HEK293 (cell line): ENCODE measurements at regions not wholly inside any gene's neighbourhood (a gene's known extent, or its start where the extent isn't known, plus 50 kb on each side); places are given as distances from the start of the nearest gene placed in this dataset.

Source experiments
- OSR2 ChIP-seq: fragments of 450-650 bp; formaldehyde crosslinking; IDR thresholded peaks from 2 replicates; pipeline ENCODE4 v1.5.1; 2016; ENCODE audit warnings: missing biosample characterization, missing genetic modification characterization
- PRDM1 ChIP-seq: fragments of 450-650 bp; formaldehyde crosslinking; IDR thresholded peaks from 2 replicates; pipeline ENCODE4; 2016; ENCODE audit warnings: missing biosample characterization, missing genetic modification characterization
- SETDB1 ChIP-seq: IDR thresholded peaks from one replicate; pipeline ENCODE4 v1.6.1; 2017; ENCODE audit warnings: mild to moderate bottlenecking, low read length, moderate library complexity, mixed read lengths; ENCODE audit not compliant: insufficient read length
- SP2 ChIP-seq: fragments of 450-650 bp; formaldehyde crosslinking; IDR thresholded peaks from 2 replicates; pipeline ENCODE4 v1.5.1; 2016; ENCODE audit warnings: missing biosample characterization, missing genetic modification characterization
- YY1 ChIP-seq: fragments of 450-650 bp; formaldehyde crosslinking; IDR thresholded peaks from 2 replicates; pipeline ENCODE4 v1.5.1; 2018; ENCODE audit warnings: missing biosample characterization, missing genetic modification characterization
- ZBTB11 ChIP-seq: fragments of 450-650 bp; formaldehyde crosslinking; conservative IDR thresholded peaks from 2 replicates; pipeline ENCODE4 v1.5.1; 2016; ENCODE audit warnings: low read depth, missing biosample characterization, missing genetic modification characterization
- ZBTB8A ChIP-seq: fragments of 450-650 bp; formaldehyde crosslinking; IDR thresholded peaks from 2 replicates; pipeline ENCODE4 v1.5.1; 2016; ENCODE audit warnings: missing biosample characterization, missing genetic modification characterization
- ZNF121 ChIP-seq: fragments of 450-650 bp; formaldehyde crosslinking; IDR thresholded peaks from 2 replicates; pipeline ENCODE4 v1.5.1; 2016; ENCODE audit warnings: missing biosample characterization, missing genetic modification characterization
- ZNF510 ChIP-seq: fragments of 450-650 bp; formaldehyde crosslinking; IDR thresholded peaks from 2 replicates; pipeline ENCODE4 v1.5.1; 2018; ENCODE audit warnings: mild to moderate bottlenecking, missing genetic modification characterization, missing biosample characterization; ENCODE audit not compliant: insufficient replicate concordance
- ZNF530 ChIP-seq: fragments of 450-650 bp; formaldehyde crosslinking; IDR thresholded peaks from 2 replicates; pipeline ENCODE4 v1.5.1; 2016; ENCODE audit warnings: low read depth, missing biosample characterization, missing genetic modification characterization
- ZNF561 ChIP-seq: fragments of 450-650 bp; IDR thresholded peaks from 2 replicates; pipeline ENCODE4 v1.5.1; 2018; ENCODE audit warnings: missing biosample characterization, missing genetic modification characterization, borderline replicate concordance
- ZSCAN5A ChIP-seq: fragments of 450-650 bp; formaldehyde crosslinking; IDR thresholded peaks from 2 replicates; pipeline ENCODE4 v1.5.1; 2016; ENCODE audit warnings: missing biosample characterization, missing genetic modification characterization
- TF ChIP-seq, protein P1 (sequence below): fragments of 450-650 bp; formaldehyde crosslinking; IDR thresholded peaks from 2 replicates; pipeline ENCODE4 v1.5.1; 2016; ENCODE audit warnings: missing biosample characterization, missing genetic modification characterization
- TF ChIP-seq, protein P2 (sequence below): fragments of 450-650 bp; formaldehyde crosslinking; IDR thresholded peaks from 2 replicates; pipeline ENCODE4 v1.5.1; 2017; ENCODE audit warnings: missing biosample characterization, missing genetic modification characterization

DNA sequence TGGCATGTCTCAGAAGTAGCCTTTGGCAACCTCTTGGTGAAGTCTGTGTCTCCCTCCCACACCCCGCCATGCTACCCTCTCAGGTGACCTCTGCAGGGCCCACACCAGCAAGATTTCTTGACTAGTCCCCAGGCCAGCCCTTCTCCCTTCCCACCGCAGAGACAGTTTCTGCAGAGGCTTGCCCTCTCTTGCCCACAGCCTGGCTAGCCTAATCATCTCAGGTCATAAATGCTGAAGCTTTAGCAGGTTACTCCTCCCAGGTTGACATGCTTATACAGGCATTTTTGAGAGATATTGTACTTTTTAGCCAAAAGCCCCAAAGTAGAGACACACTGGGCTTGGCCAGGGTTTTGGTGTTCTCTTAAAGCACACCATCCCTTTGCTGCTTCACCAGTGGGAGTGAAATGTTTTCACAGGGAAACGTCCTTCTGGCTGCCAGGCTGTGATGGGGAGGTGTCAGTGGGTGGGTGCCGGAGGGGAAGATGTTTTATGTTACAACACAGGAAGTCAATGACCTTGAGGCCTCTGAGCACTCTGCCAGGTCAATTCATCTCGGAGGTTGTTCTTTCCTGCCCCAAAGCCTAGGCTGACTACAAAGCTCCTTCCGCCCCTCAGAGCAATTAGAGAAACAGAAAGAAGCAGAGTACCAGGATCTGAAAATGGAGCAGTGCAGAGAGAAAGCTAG lies 58.5 kb downstream of the STYXL2 start:
- TF ChIP-seq ZBTB8A (tag by site-specific recombination) (no peak), SETDB1 (no peak), ZNF121 (tag by site-specific recombination) (no peak), ZNF561 (tag by site-specific recombination) (no peak), YY1 (tag by site-specific recombination) (no peak), ZNF530 (tag by site-specific recombination) (no peak), ZSCAN5A (no peak), ZBTB11 (tag by site-specific recombination) (peak; percentile 79), SP2 (tag by site-specific recombination) (no peak), ZNF510 (tag by site-specific recombination) (no peak), OSR2 (no peak), PRDM1 (tag by site-specific recombination) (no peak)
- TF ChIP-seq, protein P1, sequence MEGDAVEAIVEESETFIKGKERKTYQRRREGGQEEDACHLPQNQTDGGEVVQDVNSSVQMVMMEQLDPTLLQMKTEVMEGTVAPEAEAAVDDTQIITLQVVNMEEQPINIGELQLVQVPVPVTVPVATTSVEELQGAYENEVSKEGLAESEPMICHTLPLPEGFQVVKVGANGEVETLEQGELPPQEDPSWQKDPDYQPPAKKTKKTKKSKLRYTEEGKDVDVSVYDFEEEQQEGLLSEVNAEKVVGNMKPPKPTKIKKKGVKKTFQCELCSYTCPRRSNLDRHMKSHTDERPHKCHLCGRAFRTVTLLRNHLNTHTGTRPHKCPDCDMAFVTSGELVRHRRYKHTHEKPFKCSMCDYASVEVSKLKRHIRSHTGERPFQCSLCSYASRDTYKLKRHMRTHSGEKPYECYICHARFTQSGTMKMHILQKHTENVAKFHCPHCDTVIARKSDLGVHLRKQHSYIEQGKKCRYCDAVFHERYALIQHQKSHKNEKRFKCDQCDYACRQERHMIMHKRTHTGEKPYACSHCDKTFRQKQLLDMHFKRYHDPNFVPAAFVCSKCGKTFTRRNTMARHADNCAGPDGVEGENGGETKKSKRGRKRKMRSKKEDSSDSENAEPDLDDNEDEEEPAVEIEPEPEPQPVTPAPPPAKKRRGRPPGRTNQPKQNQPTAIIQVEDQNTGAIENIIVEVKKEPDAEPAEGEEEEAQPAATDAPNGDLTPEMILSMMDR (tag by site-specific recombination), result no peak
- TF ChIP-seq, protein P2, sequence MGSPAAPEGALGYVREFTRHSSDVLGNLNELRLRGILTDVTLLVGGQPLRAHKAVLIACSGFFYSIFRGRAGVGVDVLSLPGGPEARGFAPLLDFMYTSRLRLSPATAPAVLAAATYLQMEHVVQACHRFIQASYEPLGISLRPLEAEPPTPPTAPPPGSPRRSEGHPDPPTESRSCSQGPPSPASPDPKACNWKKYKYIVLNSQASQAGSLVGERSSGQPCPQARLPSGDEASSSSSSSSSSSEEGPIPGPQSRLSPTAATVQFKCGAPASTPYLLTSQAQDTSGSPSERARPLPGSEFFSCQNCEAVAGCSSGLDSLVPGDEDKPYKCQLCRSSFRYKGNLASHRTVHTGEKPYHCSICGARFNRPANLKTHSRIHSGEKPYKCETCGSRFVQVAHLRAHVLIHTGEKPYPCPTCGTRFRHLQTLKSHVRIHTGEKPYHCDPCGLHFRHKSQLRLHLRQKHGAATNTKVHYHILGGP (tag by site-specific recombination), result no peak
